Keratinocyte (primary cell): ENCODE measurements at regions not wholly inside any gene's neighbourhood (a gene's known extent, or its start where the extent isn't known, plus 50 kb on each side); places are given as distances from the start of the nearest gene placed in this dataset.

Experiments
- DNase-seq: peaks from one replicate; pipeline ENCODE4 v3.0.0-alpha.2; 2011; ENCODE audit warnings: low read depth, missing footprints, low spot score
- FAIRE-seq: peaks from 2 replicates; lab custom pipeline; 2011; peaks lifted over from hg19 to GRCh38; lab: Jason Lieb, UNC
- H2AFZ ChIP-seq: 2 replicates; pipeline ENCODE4 v1.6.0; 2012; ENCODE audit warnings: low read length, control low read depth, inconsistent platforms; ENCODE audit not compliant: control insufficient read depth
- H3K27ac ChIP-seq: 2 replicates; pipeline ENCODE4 v1.5.1; 2011; ENCODE audit warnings: low read length; ENCODE audit not compliant: control insufficient read depth, insufficient read depth
- H3K27me3 ChIP-seq: 3 replicates; pipeline ENCODE4 v1.6.0; 2011; ENCODE audit warnings: low read length; ENCODE audit not compliant: control insufficient read depth, insufficient read depth; ENCODE audit errors: extremely low read depth
- H3K36me3 ChIP-seq, 2 experiments: 2 replicates in 1 of 2; 3 replicates in 1 of 2; pipeline ENCODE4 v1.5.1; 2011; ENCODE audit warnings: low read length in 2 of 2, mild to moderate bottlenecking in 1 of 2; ENCODE audit not compliant: control insufficient read depth in 2 of 2, insufficient read depth in 2 of 2; ENCODE audit errors: extremely low read depth in 1 of 2
- H3K4me1 ChIP-seq: 3 replicates; pipeline ENCODE4 v1.5.1; 2011; ENCODE audit warnings: low read length; ENCODE audit not compliant: control insufficient read depth, insufficient read depth; ENCODE audit errors: extremely low read depth
- H3K4me2 ChIP-seq: 3 replicates; pipeline ENCODE4 v1.6.0; 2011; ENCODE audit warnings: low read depth, low read length; ENCODE audit not compliant: control insufficient read depth, insufficient read depth; ENCODE audit errors: extremely low read depth
- H3K4me3 ChIP-seq, 3 experiments: fragments of 200-600 bp in 1 of 3; sonication (generic) in 1 of 3; 2 replicates in 2 of 3; 3 replicates in 1 of 3; pipeline ENCODE4 v1.5.1; 2011 to 2016; ENCODE audit warnings: low read length in 3 of 3, mild to moderate bottlenecking in 3 of 3, control low read depth in 2 of 3, inconsistent platforms in 1 of 3, low read depth in 1 of 3, mixed read lengths in 1 of 3, mixed run types in 1 of 3, moderate library complexity in 1 of 3; ENCODE audit not compliant: control insufficient read depth in 2 of 3, insufficient read depth in 2 of 3; ENCODE audit errors: extremely low read depth in 1 of 3
- H3K79me2 ChIP-seq: 2 replicates; pipeline ENCODE4 v1.6.0; 2012; ENCODE audit warnings: low read length; ENCODE audit not compliant: control insufficient read depth, insufficient read depth
- H3K9ac ChIP-seq: 3 replicates; pipeline ENCODE4 v1.6.0; 2011; ENCODE audit warnings: low read length; ENCODE audit not compliant: control insufficient read depth, insufficient read depth; ENCODE audit errors: extremely low read depth
- H3K9me1 ChIP-seq: 3 replicates; pipeline ENCODE4 v1.6.0; 2011; ENCODE audit warnings: low read length; ENCODE audit not compliant: control insufficient read depth, insufficient read depth; ENCODE audit errors: extremely low read depth
- H3K9me3 ChIP-seq: 2 replicates; pipeline ENCODE4 v1.5.1; 2012; ENCODE audit warnings: low read depth, low read length; ENCODE audit not compliant: control insufficient read depth
- H4K20me1 ChIP-seq: 3 replicates; pipeline ENCODE4 v1.6.0; 2011; ENCODE audit warnings: low read length; ENCODE audit not compliant: control insufficient read depth, insufficient read depth; ENCODE audit errors: extremely low read depth
- dilution Hi-C: fragments of 300-500 bp; cut with MboI; formaldehyde crosslinking; loops from one replicate; pipeline ENCODE4 v1.7.0; 2020; ENCODE audit warnings: low sequenced_read_pairs; ENCODE audit not compliant: extremely low pct_ligation_motif_present
- TF ChIP-seq, protein P1 (sequence below), 3 experiments: IDR thresholded peaks in 1 of 3; conservative IDR thresholded peaks in 1 of 3; optimal IDR thresholded peaks in 1 of 3; 2 replicates in 2 of 3; 3 replicates in 1 of 3; pipeline versions ENCODE3 to v1.5.1; 2011; ENCODE audit warnings: low read length in 3 of 3, mild to moderate bottlenecking in 3 of 3, moderate library complexity in 2 of 3, control low read depth in 1 of 3, inconsistent platforms in 1 of 3; ENCODE audit not compliant: insufficient read depth in 2 of 3; ENCODE audit errors: extremely low read depth in 1 of 3

DNA sequence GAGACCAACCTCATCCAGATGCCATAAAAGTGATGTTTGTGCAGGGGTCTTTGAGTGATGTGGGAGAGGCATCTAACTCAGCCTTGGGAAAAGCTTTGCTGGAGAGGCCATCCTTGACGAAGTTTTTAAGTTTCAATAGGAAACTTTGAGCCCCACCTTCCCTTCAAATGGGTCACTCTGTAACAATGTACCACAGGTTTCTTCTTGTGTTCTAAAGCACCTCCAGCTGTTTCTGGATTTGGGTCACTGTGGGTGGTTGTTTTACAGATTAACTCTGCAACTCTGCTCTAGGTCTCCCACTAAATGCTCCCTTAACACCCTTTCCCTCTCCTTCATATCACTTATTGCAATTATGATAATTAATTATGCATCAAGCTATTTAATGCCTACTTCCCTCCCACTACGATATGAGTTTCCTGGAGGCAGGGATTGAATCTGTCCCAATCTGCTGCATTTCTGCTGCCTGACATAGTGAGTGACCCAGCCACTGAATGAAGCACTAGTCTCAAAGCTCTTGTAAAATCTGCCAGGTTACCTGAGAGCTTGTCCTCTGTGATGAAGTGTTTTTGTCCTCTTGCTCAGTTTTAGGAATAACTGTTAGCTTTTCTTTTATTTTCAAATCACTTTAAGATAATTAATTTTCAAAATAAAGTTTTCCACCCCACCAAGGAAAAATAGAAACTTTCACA lies 60.5 kb upstream of the PUM3 start:
- no peaks in the 10 kb centered on the region for H3K4me1 ChIP-seq
- H3K9ac ChIP-seq, result no peak overlapping the region
- no peaks in the 10 kb centered on the region for H3K9me1 ChIP-seq
- no peak overlapping the region for H3K4me3 ChIP-seq
- H3K9me3 ChIP-seq, result no peaks in the 10 kb centered on the region
- H3K4me2 ChIP-seq, result no peak overlapping the region
- TF ChIP-seq, protein P1, sequence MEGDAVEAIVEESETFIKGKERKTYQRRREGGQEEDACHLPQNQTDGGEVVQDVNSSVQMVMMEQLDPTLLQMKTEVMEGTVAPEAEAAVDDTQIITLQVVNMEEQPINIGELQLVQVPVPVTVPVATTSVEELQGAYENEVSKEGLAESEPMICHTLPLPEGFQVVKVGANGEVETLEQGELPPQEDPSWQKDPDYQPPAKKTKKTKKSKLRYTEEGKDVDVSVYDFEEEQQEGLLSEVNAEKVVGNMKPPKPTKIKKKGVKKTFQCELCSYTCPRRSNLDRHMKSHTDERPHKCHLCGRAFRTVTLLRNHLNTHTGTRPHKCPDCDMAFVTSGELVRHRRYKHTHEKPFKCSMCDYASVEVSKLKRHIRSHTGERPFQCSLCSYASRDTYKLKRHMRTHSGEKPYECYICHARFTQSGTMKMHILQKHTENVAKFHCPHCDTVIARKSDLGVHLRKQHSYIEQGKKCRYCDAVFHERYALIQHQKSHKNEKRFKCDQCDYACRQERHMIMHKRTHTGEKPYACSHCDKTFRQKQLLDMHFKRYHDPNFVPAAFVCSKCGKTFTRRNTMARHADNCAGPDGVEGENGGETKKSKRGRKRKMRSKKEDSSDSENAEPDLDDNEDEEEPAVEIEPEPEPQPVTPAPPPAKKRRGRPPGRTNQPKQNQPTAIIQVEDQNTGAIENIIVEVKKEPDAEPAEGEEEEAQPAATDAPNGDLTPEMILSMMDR (optimal IDR thresholded peaks at IDR 0.05 in 1 of 3, IDR thresholded peaks at IDR 0.05 in 1 of 3, conservative IDR thresholded peaks at IDR 0.05 in 1 of 3; ENCODE audit: extremely low read depth in 1 of 3, insufficient read depth in 2 of 3, low read length in 3 of 3), result no peak
- DNase-seq (no peak), FAIRE-seq (no peak)
- no peak overlapping the region for H2AFZ ChIP-seq
- H3K27ac ChIP-seq, result no peak overlapping the region
- no peaks in the 10 kb centered on the region for H3K27me3 ChIP-seq
- no peaks in the 10 kb centered on the region for H3K36me3 ChIP-seq
- dilution Hi-C loops, result no loop called here
- no peaks in the 10 kb centered on the region for H4K20me1 ChIP-seq
- H3K79me2 ChIP-seq, result no peaks in the 10 kb centered on the region
